ENCODE measurements at regions not wholly inside any gene's neighbourhood (a gene's known extent, or its start where the extent isn't known, plus 50 kb on each side); places are given as distances from the start of the nearest gene placed in this dataset.

DNA sequence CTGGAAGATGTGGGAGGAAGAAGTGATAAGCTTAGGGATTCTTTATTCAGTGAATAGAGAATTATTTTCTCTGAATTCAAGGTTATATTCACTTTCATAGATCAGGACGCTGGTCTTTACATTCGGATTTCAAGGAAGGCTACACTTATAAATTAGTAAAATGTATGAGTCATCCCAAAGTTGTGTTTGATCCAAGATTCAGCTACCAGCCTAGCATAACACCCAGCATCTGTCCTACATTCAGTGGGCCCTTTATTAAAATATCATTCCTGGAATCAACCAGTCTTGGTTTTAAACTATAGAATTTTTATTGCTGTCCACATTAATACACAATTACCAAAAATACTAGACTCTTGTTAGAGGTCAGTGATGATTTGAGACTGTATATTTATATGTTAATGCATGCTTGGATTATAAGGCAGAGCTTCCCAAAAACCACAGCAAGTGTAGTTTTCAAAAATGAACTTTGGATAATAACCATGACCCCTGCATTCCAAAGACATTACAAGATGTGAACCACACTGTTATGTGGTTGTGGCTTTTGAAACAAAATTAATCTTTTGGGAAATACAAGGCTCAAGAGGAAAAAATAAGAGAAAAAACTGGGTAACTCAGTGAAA is 210.7 kb upstream of the CNR1 start:
- no peaks in the 10 kb centered on the region for H3K9me3 ChIP-seq
- H3K27ac Mint-ChIP-seq (ENCODE audit: unreplicated experiment) = no peak overlapping the region
- POLR2A ChIA-PET = no interaction called here
- BruUV-seq (replicated peaks) = no TSS peak
- intact Hi-C loops (cut with micrococcal nuclease; ENCODE audit: unreplicated experiment) = no loop called here
- no peak for DNase-seq
- H3K27me3 ChIP-seq (replicated peaks; ENCODE audit: control insufficient read depth, insufficient read depth, low read length) = peaks cover 1% of the 10 kb centered on the region; the same call in 1 of the 2 replicates
- no peak overlapping the region for H3K4me3 Mint-ChIP-seq (ENCODE audit: unreplicated experiment)
- 0 out of 2 replicates have a peak, but pooled peaks cover 3% of the 10 kb centered on the region for H3K4me1 ChIP-seq
- peaks cover 10% of the 10 kb centered on the region for H3K27me3 Mint-ChIP-seq (ENCODE audit: insufficient read depth, unreplicated experiment)
- H3K4me1 Mint-ChIP-seq (ENCODE audit: low read depth, unreplicated experiment) = no peaks in the 10 kb centered on the region
- no peaks in the 10 kb centered on the region for H3K36me3 ChIP-seq (ENCODE audit: control insufficient read depth, insufficient read depth, low read length)
- no peak overlapping the region for H3K4me3 ChIP-seq (ENCODE audit: low read depth, low read length)
- H3K36me3 Mint-ChIP-seq (ENCODE audit: insufficient read depth, unreplicated experiment) = no peaks in the 10 kb centered on the region
- CTCF ChIA-PET = no interaction called here
- TF ChIP-seq, protein P1, sequence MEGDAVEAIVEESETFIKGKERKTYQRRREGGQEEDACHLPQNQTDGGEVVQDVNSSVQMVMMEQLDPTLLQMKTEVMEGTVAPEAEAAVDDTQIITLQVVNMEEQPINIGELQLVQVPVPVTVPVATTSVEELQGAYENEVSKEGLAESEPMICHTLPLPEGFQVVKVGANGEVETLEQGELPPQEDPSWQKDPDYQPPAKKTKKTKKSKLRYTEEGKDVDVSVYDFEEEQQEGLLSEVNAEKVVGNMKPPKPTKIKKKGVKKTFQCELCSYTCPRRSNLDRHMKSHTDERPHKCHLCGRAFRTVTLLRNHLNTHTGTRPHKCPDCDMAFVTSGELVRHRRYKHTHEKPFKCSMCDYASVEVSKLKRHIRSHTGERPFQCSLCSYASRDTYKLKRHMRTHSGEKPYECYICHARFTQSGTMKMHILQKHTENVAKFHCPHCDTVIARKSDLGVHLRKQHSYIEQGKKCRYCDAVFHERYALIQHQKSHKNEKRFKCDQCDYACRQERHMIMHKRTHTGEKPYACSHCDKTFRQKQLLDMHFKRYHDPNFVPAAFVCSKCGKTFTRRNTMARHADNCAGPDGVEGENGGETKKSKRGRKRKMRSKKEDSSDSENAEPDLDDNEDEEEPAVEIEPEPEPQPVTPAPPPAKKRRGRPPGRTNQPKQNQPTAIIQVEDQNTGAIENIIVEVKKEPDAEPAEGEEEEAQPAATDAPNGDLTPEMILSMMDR (IDR thresholded peaks at IDR 0.05; ENCODE audit: insufficient read depth in 1 of 2, low read depth in 1 of 2, low read length in 1 of 2, severe bottlenecking in 1 of 2, unreplicated experiment in 1 of 2) = no peak
- H3K9me3 Mint-ChIP-seq (ENCODE audit: unreplicated experiment) = no peaks in the 10 kb centered on the region

DNA sequence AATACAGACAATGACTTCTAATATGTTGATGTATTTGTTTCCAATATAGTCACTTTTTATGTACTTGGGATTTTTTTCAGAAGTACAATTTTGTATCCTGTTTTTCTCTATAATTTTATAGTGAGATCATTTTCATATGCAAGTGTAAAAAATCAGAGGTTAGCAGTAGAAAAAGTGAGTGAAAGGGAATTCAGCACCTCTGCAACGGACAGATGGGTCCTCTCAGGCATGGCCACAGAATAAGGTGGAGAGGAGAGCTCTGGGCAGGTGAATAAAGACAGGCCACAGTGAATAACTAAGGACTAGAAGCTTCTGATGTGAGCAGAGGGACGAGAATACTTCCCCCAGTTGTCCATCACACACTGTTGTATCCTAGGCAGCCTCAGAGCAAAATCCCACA is 210.1 kb upstream of the CNR1 start:
- intact Hi-C loops (cut with micrococcal nuclease; ENCODE audit: unreplicated experiment) = no loop called here
- TF ChIP-seq, protein P1 (IDR thresholded peaks at IDR 0.05; ENCODE audit: insufficient read depth in 1 of 2, low read depth in 1 of 2, low read length in 1 of 2, severe bottlenecking in 1 of 2, unreplicated experiment in 1 of 2) = no peak
- CTCF ChIA-PET = no interaction called here
- Mint-ChIP-seq H3K27ac (ENCODE audit: unreplicated experiment) (no peak overlapping the region), H3K27me3 (ENCODE audit: insufficient read depth, unreplicated experiment) (peaks cover 15% of the 10 kb centered on the region), H3K36me3 (ENCODE audit: insufficient read depth, unreplicated experiment) (no peaks in the 10 kb centered on the region), H3K4me1 (ENCODE audit: low read depth, unreplicated experiment) (no peaks in the 10 kb centered on the region), H3K9me3 (ENCODE audit: unreplicated experiment) (no peaks in the 10 kb centered on the region), H3K4me3 (ENCODE audit: unreplicated experiment) (no peak overlapping the region)
- BruUV-seq (replicated peaks) = no TSS peak
- POLR2A ChIA-PET = no interaction called here
- H3K4me3 ChIP-seq (ENCODE audit: low read depth, low read length) = no peak overlapping the region
- H3K4me1 ChIP-seq = no peaks in the 10 kb centered on the region
- no peak for DNase-seq
- peaks cover 1% of the 10 kb centered on the region; the same call in 1 of the 2 replicates for H3K27me3 ChIP-seq (replicated peaks; ENCODE audit: control insufficient read depth, insufficient read depth, low read length)
- no peaks in the 10 kb centered on the region for H3K36me3 ChIP-seq (ENCODE audit: control insufficient read depth, insufficient read depth, low read length)
- no peaks in the 10 kb centered on the region for H3K9me3 ChIP-seq

DNA sequence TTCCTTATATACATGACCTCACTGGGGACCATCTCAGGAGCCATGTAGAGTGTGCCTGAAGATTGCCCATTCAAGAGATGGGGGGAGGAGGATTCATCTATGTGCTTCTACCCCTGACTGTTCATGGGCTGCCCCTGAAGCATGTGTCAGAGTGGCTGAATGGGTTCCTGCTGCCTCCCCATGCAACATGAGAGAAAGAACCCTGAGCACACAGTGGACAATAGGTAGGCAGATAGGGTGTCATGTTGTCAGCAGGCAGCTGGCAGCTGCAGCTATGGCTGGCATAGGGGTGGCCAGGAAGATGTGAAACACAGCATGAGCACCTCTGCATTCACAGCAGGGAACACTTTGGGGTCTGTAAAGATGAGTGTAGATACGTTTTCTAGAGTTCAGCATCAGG is 208.4 kb upstream of the CNR1 start:
- no peaks in the 10 kb centered on the region for H3K36me3 ChIP-seq (ENCODE audit: control insufficient read depth, insufficient read depth, low read length)
- H3K27me3 ChIP-seq (replicated peaks; ENCODE audit: control insufficient read depth, insufficient read depth, low read length) = peaks cover 1% of the 10 kb centered on the region; the same call in 1 of the 2 replicates
- no peak overlapping the region for H3K4me3 Mint-ChIP-seq (ENCODE audit: unreplicated experiment)
- no peaks in the 10 kb centered on the region for H3K9me3 Mint-ChIP-seq (ENCODE audit: unreplicated experiment)
- peaks cover 18% of the 10 kb centered on the region for H3K27me3 Mint-ChIP-seq (ENCODE audit: insufficient read depth, unreplicated experiment)
- H3K4me1 Mint-ChIP-seq (ENCODE audit: low read depth, unreplicated experiment) = no peaks in the 10 kb centered on the region
- intact Hi-C loops (cut with micrococcal nuclease; ENCODE audit: unreplicated experiment) = no loop called here
- no peaks in the 10 kb centered on the region for H3K4me1 ChIP-seq
- no TSS peak for BruUV-seq (replicated peaks)
- no peaks in the 10 kb centered on the region for H3K9me3 ChIP-seq
- TF ChIP-seq, protein P1 (IDR thresholded peaks at IDR 0.05; ENCODE audit: insufficient read depth in 1 of 2, low read depth in 1 of 2, low read length in 1 of 2, severe bottlenecking in 1 of 2, unreplicated experiment in 1 of 2) = no peak
- H3K4me3 ChIP-seq (ENCODE audit: low read depth, low read length) = no peak overlapping the region
- no peak overlapping the region for H3K27ac Mint-ChIP-seq (ENCODE audit: unreplicated experiment)
- no peaks in the 10 kb centered on the region for H3K36me3 Mint-ChIP-seq (ENCODE audit: insufficient read depth, unreplicated experiment)
- CTCF ChIA-PET = no interaction called here
- no peak for DNase-seq
- POLR2A ChIA-PET = no interaction called here
